Gastroesophageal sphincter (tissue), 3 donors: ENCODE measurements at regions not wholly inside any gene's neighbourhood (a gene's known extent, or its start where the extent isn't known, plus 50 kb on each side); places are given as distances from the start of the nearest gene placed in this dataset.

ENCODE experiments used
- CTCF ChIP-seq, 4 experiments: fragments of 200-600 bp in 2 of 4; fragments of 450-650 bp in 2 of 4; sonication (generic) in 1 of 4; IDR thresholded peaks; one replicate each; pipeline ENCODE4 v1.5.1; 2017 to 2019; ENCODE audit warnings: antibody characterized with exemption in 4 of 4, mild to moderate bottlenecking in 2 of 4, moderate library complexity in 2 of 4
- EP300 ChIP-seq: sonication (generic); formaldehyde crosslinking; IDR thresholded peaks from one replicate; pipeline ENCODE4 v1.6.1; 2017; ENCODE audit warnings: antibody characterized with exemption, mild to moderate bottlenecking
- POLR2A ChIP-seq, 2 donors: fragments of 450-650 bp; IDR thresholded peaks; one replicate each; pipeline ENCODE4 v1.6.1; 2017; ENCODE audit warnings: antibody characterized with exemption in 2 of 2, mild to moderate bottlenecking in 2 of 2, moderate library complexity in 1 of 2
- POLR2AphosphoS5 ChIP-seq: sonication (generic); formaldehyde crosslinking; IDR thresholded peaks from one replicate; pipeline ENCODE4 v1.6.1; 2017; ENCODE audit warnings: antibody characterized with exemption

- TF ChIP-seq CTCF (IDR thresholded peaks at IDR 0.05) = no peak
- no peak for TF ChIP-seq POLR2A (IDR thresholded peaks at IDR 0.05)
- no peak for TF ChIP-seq EP300
- TF ChIP-seq POLR2AphosphoS5 = no peak
These were observed 112.2 kb upstream of the TACR1 start for GRCh38 chr2:75311521-75311920.
